HG03108 (cell line): ENCODE measurements at regions not wholly inside any gene's neighbourhood (a gene's known extent, or its start where the extent isn't known, plus 50 kb on each side); places are given as distances from the start of the nearest gene placed in this dataset.
"Not testable (repeated sequence)": the region's sequence is repeated elsewhere in the genome, so short reads cannot be mapped to it uniquely, and the experiment has no call there.

Experiments
- ATAC-seq: cut with Tn5 transposase; IDR thresholded peaks from one replicate; pipeline ENCODE4 v1.9.1; 2021; ENCODE audit warnings: moderate library complexity; ENCODE audit not compliant: unreplicated experiment

DNA sequence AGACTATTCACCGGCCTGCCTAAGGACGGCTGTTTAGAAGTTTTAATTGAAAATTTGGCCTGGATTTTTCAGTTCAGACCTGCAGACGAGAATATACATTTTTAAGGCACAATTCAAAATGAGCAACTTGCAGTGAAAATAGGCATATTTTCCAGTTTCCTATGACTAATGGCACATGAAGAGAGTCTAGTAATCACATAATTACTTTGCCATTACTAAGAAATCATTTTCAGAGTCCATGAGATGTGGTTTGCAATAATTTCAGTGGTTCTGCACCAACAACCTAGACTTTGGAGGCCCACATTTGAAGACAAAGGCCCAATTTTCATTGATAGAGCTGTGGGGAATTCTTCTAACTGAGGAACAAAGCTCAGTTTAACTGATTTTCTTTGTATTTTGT, 205.3 kb downstream of the SOX2 start:
- no peak for ATAC-seq

DNA sequence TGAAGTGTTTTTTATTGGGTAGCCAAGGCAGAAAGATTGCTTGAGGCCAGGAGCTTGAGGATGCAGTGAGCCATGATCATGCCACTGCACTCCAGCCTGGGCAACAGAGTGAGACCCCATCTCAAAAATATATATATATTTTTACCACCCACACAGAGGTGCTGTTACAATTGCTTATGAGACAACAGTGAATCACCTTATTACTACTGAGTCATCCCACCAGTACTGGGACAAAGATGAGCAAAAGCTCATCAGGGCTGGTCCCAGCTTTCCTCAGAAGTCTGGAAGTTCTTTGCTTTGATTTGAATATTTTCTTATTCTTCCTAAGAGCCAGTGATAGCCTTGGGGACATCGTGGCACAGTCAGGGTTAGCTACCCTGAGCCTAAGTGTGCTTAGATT, 207.7 kb downstream of the SOX2 start:
- no peak for ATAC-seq

DNA sequence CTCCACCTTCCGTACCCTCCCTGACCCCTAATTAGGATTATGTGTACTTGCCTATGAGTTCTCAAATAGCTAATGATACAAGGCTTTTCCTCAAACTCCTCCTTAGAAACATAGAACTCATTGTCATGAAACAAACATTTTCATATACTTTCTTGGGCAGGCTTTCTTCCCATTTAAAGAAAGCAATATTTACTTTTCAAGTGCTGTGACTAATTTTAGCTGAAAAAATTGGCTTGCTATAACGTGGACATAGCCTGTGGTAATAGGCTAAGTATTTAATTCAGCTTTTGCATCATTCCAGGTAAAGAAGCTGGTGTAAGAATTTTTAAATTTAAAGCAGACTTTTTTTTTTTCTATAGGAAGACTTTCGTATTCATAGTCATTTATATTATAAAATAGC, 208.7 kb downstream of the SOX2 start:
- no peak for ATAC-seq

GRCh38 chr3:181921220-181921619, 209.5 kb downstream of the SOX2 start:
- peak; percentile 94 for ATAC-seq

DNA sequence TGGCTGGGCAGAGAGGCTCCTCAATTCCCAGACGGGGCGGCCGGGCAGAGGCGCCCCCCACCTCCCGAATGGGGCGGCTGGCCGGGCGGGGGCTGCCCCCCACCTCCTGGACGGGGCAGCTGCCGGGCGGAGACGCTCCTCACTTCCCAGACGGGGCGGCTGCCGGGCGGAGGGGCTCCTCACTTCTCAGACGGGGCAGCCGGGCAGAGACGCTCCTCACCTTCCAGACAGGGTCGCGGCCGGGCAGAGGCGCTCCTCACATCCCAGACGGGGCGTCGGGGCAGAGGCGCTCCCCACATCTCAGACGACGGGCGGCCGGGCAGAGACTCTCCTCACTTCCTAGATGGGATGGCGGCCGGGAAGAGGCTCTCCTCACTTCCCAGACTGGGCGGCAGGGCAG, 214.1 kb downstream of the SOX2 start:
- ATAC-seq: not testable (repeated sequence)

GRCh38 chr3:181929501-181929900, 217.8 kb downstream of the SOX2 start:
- ATAC-seq: no peak

- ATAC-seq: no peak
Observed at GRCh38 chr3:181930105-181930504, 218.4 kb downstream of the SOX2 start.

GRCh38 chr3:181932039-181932438, 220.3 kb downstream of the SOX2 start:
- peak; percentile 68 for ATAC-seq

- ATAC-seq: no peak
Observed at GRCh38 chr3:181933052-181933618, 221.4 kb downstream of the SOX2 start.

GRCh38 chr3:181935915-181936314, 224.2 kb downstream of the SOX2 start:
- no peak for ATAC-seq

- ATAC-seq: no peak
Observed at GRCh38 chr3:181936774-181937173, 225.0 kb downstream of the SOX2 start.

GRCh38 chr3:181938580-181938979, 226.9 kb downstream of the SOX2 start:
- ATAC-seq: not testable (repeated sequence)

DNA sequence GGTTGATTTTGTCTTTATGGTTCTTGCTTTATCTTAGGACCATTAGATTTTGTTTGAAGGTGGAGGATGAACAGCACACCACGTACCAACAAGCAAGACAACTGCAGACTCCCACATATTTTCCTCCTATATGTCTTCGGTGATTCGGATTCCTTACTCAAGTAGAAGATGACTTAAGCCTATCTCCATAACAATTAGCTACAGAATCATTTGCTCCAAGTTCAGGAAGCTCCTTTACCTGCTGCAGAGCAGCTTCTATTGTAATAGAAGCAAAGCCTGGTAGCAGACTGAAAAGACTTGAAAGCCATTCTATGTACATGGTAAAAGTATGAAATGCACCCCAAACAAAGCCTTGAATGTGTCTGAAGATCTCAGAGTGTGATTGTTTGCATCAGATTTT, 229.0 kb downstream of the SOX2 start:
- no peak for ATAC-seq

- no peak for ATAC-seq
Observed at GRCh38 chr3:181941250-181941649, 229.5 kb downstream of the SOX2 start.

- no peak for ATAC-seq
Observed at GRCh38 chr3:181943285-181943684, 231.6 kb downstream of the SOX2 start.

DNA sequence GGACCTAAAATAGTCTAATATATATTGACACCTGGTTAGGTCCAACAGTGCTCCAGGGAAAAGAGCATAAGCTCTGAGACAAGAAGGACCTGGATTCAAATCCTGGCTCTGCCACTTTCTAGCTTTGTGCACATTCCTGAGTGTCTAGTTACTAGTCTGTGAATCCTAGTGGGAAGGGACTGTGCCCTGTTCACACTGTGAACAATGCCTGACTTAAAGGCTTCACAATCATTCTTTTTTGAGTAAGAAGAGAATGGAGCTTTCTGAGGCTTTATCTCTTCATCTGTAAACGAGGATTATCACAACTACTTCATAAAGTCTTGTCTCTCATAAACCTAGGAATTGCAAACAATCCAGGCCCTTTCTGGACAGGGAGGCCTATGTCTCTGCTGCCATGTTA, 235.9 kb downstream of the SOX2 start:
- no peak for ATAC-seq

- no peak for ATAC-seq
Observed at GRCh38 chr3:181948286-181948685, 236.6 kb downstream of the SOX2 start.

DNA sequence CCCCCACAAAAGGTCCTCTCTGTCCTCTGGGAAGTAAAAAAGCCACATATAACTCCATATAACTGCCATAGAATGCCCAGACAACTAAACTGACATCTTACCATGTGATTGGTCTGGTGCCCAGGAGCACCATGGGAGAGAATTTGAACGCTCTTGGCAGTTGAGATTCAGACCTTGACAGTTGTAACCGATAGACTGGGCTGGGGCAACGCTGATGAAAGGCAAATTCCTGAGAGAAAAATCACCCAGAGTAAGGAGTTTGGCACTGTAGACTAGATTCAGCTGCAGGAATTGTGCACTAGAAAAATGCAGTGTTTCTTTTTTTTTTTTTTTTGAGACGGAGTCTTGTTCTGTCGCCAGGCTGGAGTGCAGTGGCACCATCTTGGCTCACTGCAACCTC, 240.5 kb downstream of the SOX2 start:
- no peak for ATAC-seq

GRCh38 chr3:181952929-181953328, 241.2 kb downstream of the SOX2 start:
- no peak for ATAC-seq

- no peak for ATAC-seq
Observed at GRCh38 chr3:181955566-181955965, 243.8 kb downstream of the SOX2 start.

DNA sequence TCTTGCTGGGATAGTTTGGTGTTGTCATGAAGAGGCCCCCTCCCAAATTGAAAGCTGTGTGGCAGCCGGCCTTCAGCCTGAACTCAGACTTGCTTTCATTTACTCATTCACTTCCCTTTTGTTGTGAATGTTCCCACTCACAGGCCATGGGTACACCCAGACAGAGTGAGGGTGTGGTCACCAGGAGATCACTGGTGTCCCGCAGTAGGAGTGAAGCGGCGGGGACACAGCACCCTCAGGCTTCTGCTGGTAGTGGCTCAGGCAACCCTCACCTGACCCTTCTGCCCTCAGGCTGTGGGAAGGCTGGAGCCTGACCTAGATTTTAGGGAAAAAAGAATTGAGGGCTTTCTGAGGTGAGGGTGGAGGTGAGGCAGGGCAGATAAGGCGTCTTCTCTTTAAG, 244.4 kb downstream of the SOX2 start:
- no peak for ATAC-seq

DNA sequence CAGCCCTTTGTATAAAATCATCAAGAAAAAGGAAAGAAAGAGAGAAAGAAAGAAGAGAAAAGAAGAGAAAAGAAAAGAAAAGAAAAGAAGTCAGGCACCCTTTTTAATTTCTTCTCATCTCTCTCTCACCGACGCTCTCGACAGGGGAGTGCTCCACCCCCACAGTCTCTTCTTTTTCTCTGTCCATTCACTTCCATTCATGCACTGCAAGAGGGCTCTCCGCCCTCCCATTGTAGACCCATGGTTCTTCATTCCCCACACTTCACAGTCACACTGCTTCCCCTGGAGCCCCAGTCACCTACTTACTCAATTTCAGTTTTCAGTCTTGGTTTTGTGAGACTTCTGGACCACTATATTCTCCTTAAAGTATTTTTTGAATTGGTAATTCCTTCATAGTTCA, 254.7 kb downstream of the SOX2 start:
- no peak for ATAC-seq

DNA sequence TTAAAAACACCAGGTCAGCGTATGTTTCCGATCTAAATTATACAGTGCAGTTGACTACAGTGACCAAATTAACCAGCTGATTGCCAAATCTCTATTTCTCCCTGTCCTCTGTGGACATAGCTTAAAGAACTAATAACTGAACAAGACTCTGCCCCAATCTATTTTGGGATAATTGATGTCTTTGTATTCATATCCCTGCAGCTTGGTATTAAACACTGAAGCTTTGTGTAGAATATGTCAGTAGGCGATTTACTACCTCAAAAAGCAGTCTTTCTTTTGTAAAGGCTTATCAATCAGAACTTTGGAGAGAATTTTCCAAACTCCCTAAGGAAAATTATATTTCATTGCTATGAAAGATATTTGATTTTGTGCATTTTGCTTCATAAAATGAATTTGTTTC, 258.2 kb downstream of the SOX2 start:
- ATAC-seq: no peak

- ATAC-seq: no peak
Observed at GRCh38 chr3:181971424-181971823, 259.7 kb downstream of the SOX2 start.
